Liver (tissue), 8 donors: ENCODE measurements at regions not wholly inside any gene's neighbourhood (a gene's known extent, or its start where the extent isn't known, plus 50 kb on each side); places are given as distances from the start of the nearest gene placed in this dataset.
A peak's percentile ranks its signal among the peaks of the same experiment; 100 is the strongest.

Source experiments
- DNase-seq: peaks from one replicate; pipeline ENCODE4 v3.0.0-alpha.2; 2017; ENCODE audit warnings: low spot score
- H3K27ac ChIP-seq, 2 donors: one replicate each; pipeline ENCODE4 v1.7.0; 2013; ENCODE audit warnings: inconsistent platforms in 2 of 2, low read length in 2 of 2, control low read depth in 1 of 2, low read depth in 1 of 2, mild to moderate bottlenecking in 1 of 2
- H3K27me3 ChIP-seq, 4 donors: one replicate each; pipeline versions ENCODE4 v1.6.1 to v1.7.0; 2013; ENCODE audit warnings: low read length in 3 of 4, inconsistent platforms in 1 of 4, mild to moderate bottlenecking in 1 of 4, moderate library complexity in 1 of 4; ENCODE audit not compliant: control insufficient read depth in 4 of 4, insufficient read depth in 4 of 4
- H3K36me3 ChIP-seq, 4 donors: one replicate each; pipeline versions ENCODE4 v1.6.1 to v1.7.0; 2013; ENCODE audit warnings: low read length in 3 of 4, mild to moderate bottlenecking in 3 of 4, low read depth in 1 of 4, moderate library complexity in 1 of 4; ENCODE audit not compliant: control insufficient read depth in 4 of 4, insufficient read depth in 3 of 4
- H3K4me1 ChIP-seq, 4 donors: one replicate each; pipeline versions ENCODE4 v1.6.1 to v1.7.0; 2013; ENCODE audit warnings: low read length in 3 of 4, mild to moderate bottlenecking in 3 of 4, moderate library complexity in 1 of 4; ENCODE audit not compliant: control insufficient read depth in 4 of 4, insufficient read depth in 4 of 4
- H3K4me3 ChIP-seq, 3 donors: one replicate each; pipeline versions ENCODE4 v1.6.1 to v1.7.0; 2013; ENCODE audit warnings: low read length in 3 of 3, control low read depth in 1 of 3, low read depth in 1 of 3, mild to moderate bottlenecking in 1 of 3
- H3K9ac ChIP-seq, 2 donors: one replicate each; pipeline ENCODE4 v1.7.0; 2013; ENCODE audit warnings: low read length in 2 of 2, mild to moderate bottlenecking in 2 of 2, moderate library complexity in 2 of 2, control low read depth in 1 of 2, low read depth in 1 of 2
- H3K9me3 ChIP-seq, 4 donors: one replicate each; pipeline versions ENCODE4 v1.6.1 to v1.7.0; 2013; ENCODE audit warnings: low read length in 3 of 4; ENCODE audit not compliant: control insufficient read depth in 4 of 4
- ATF3 ChIP-seq: IDR thresholded peaks from 2 replicates; pipeline ENCODE4 v1.6.1; 2016; ENCODE audit warnings: antibody characterized with exemption
- CTCF ChIP-seq: fragments of 150-350 bp; IDR thresholded peaks from 2 replicates; pipeline ENCODE4 v1.5.1; 2017; ENCODE audit warnings: improper control_type of control experiment, low read depth, low read length; ENCODE audit not compliant: missing input control
- EGR1 ChIP-seq, 2 donors: IDR thresholded peaks; 2 replicates each; pipeline ENCODE4 v1.6.1; 2016 to 2018; ENCODE audit warnings: antibody characterized with exemption in 2 of 2, low read depth in 2 of 2
- FOXA1 ChIP-seq: IDR thresholded peaks from 2 replicates; pipeline ENCODE4 v1.6.1; 2016; ENCODE audit warnings: antibody characterized with exemption
- GABPA ChIP-seq, 2 donors: IDR thresholded peaks in 1 of 2; conservative IDR thresholded peaks in 1 of 2; 2 replicates each; pipeline ENCODE4 v1.6.1; 2016; ENCODE audit warnings: antibody characterized with exemption in 2 of 2, mild to moderate bottlenecking in 1 of 2, moderate library complexity in 1 of 2
- HNF4A ChIP-seq, 2 donors: conservative IDR thresholded peaks; 2 replicates each; pipeline ENCODE4 v1.6.1; 2016; ENCODE audit warnings: antibody characterized with exemption in 2 of 2, mild to moderate bottlenecking in 2 of 2
- HNF4G ChIP-seq: IDR thresholded peaks from 2 replicates; pipeline ENCODE4 v1.6.1; 2016; ENCODE audit warnings: antibody characterized with exemption
- JUND ChIP-seq, 2 donors: IDR thresholded peaks; 2 replicates each; pipeline ENCODE4 v1.6.1; 2016; ENCODE audit warnings: antibody characterized with exemption in 2 of 2
- MAX ChIP-seq: IDR thresholded peaks from 2 replicates; pipeline ENCODE4 v1.6.1; 2016; ENCODE audit warnings: antibody characterized with exemption
- NR2F2 ChIP-seq: IDR thresholded peaks from 2 replicates; pipeline ENCODE4 v1.6.1; 2016; ENCODE audit warnings: antibody characterized with exemption
- RAD21 ChIP-seq, 2 donors: IDR thresholded peaks; 2 replicates each; pipeline ENCODE4 v1.6.1; 2016; ENCODE audit warnings: antibody characterized with exemption in 2 of 2, mild to moderate bottlenecking in 2 of 2
- RXRA ChIP-seq, 2 donors: IDR thresholded peaks; 2 replicates each; pipeline ENCODE4 v1.6.1; 2017 to 2018; ENCODE audit warnings: antibody characterized with exemption in 2 of 2, mild to moderate bottlenecking in 1 of 2
- SP1 ChIP-seq: IDR thresholded peaks from 2 replicates; pipeline ENCODE4 v1.6.1; 2018; ENCODE audit warnings: antibody characterized with exemption, mild to moderate bottlenecking
- TAF1 ChIP-seq: conservative IDR thresholded peaks from 2 replicates; pipeline ENCODE4 v1.6.1; 2016; ENCODE audit warnings: antibody characterized with exemption, mild to moderate bottlenecking
- YY1 ChIP-seq: IDR thresholded peaks from 2 replicates; pipeline ENCODE4 v1.6.1; 2016; ENCODE audit warnings: antibody characterized with exemption, mild to moderate bottlenecking
- ZBTB33 ChIP-seq: IDR thresholded peaks from 2 replicates; pipeline ENCODE4 v1.6.1; 2016; ENCODE audit warnings: antibody characterized with exemption
- WGBS: extraction: QIAGEN DNeasy Blood & Tissue Kit; methylation state at CpG from one replicate; pipeline ENCODE4 v1.1.7; 2013; 5-methylcytosine and 5-hydroxymethylcytosine counted together
- donor health status: healthy.
- donor health status: healthy.
- donor health status: healthy.
- donor health status: healthy.
- donor health status: healthy.

- 94% methylated on average over 6 of the region's 6 CpGs for WGBS
- DNase-seq, result no peak
- H3K4me3 ChIP-seq, result no peak overlapping the region
- H3K4me1 ChIP-seq, result peaks cover 0 to 20% (median 2%) of the 10 kb centered on the region in 4 donors
- TF ChIP-seq RXRA (IDR thresholded peaks at IDR 0.05), result no peak
- no peak overlapping the region for H3K27ac ChIP-seq
- no peaks in the 10 kb centered on the region for H3K9me3 ChIP-seq
- H3K36me3 ChIP-seq, result no peaks in the 10 kb centered on the region
- H3K27me3 ChIP-seq, result no peaks in the 10 kb centered on the region
- H3K9ac ChIP-seq, result no peak overlapping the region
These were observed 144.2 kb downstream of the GADD45G start for GRCh38 chr9:89748831-89749499.

- H3K36me3 ChIP-seq, result no peaks in the 10 kb centered on the region
- no peaks in the 10 kb centered on the region for H3K9me3 ChIP-seq
- peak in 1 of 2 donors; percentile 14 for TF ChIP-seq HNF4A (conservative IDR thresholded peaks at IDR 0.05)
- peak in 1 of 2 donors; percentile 9 for TF ChIP-seq RXRA (IDR thresholded peaks at IDR 0.05)
- TF ChIP-seq JUND (IDR thresholded peaks at IDR 0.05), result no peak
- DNase-seq, result no peak
- H3K27me3 ChIP-seq, result no peaks in the 10 kb centered on the region
- H3K27ac ChIP-seq, result no peak overlapping the region
- H3K9ac ChIP-seq, result no peak overlapping the region
- H3K4me3 ChIP-seq, result no peak overlapping the region
- 61% methylated on average over 3 of the region's 3 CpGs for WGBS
- H3K4me1 ChIP-seq, result peaks cover 0 to 26% (median 2%) of the 10 kb centered on the region in 4 donors
These were observed 144.8 kb downstream of the GADD45G start for GRCh38 chr9:89749500-89750116.

GRCh38 chr9:89750117-89750791 is 145.4 kb downstream of the GADD45G start:
- Histone ChIP-seq H3K27me3 (no peaks in the 10 kb centered on the region), H3K27ac (peak overlapping the region in 1 of 2 donors; percentile 11), H3K9ac (no peak overlapping the region), H3K4me3 (no peak overlapping the region), H3K36me3 (no peaks in the 10 kb centered on the region), H3K9me3 (no peaks in the 10 kb centered on the region), H3K4me1 (peaks cover 0 to 26% (median 4%) of the 10 kb centered on the region in 4 donors)
- no peak for DNase-seq
- WGBS, result 73% methylated on average over 10 of the region's 10 CpGs
- TF ChIP-seq FOXA1 (no peak), RXRA (IDR thresholded peaks at IDR 0.05) (no peak), JUND (IDR thresholded peaks at IDR 0.05) (no peak), RAD21 (IDR thresholded peaks at IDR 0.05) (no peak), MAX (no peak), CTCF (no peak), ZBTB33 (no peak), TAF1 (no peak), GABPA (IDR thresholded peaks at IDR 0.05 in 1 of 2, conservative IDR thresholded peaks at IDR 0.05 in 1 of 2) (no peak), HNF4G (no peak), NR2F2 (no peak), YY1 (no peak), ATF3 (no peak), EGR1 (IDR thresholded peaks at IDR 0.05; ENCODE audit: low read depth in 2 of 2) (no peak), SP1 (no peak)
